Left lobe of liver (tissue), 2 donors: ENCODE measurements at regions not wholly inside any gene's neighbourhood (a gene's known extent, or its start where the extent isn't known, plus 50 kb on each side); places are given as distances from the start of the nearest gene placed in this dataset.
A peak's percentile ranks its signal among the peaks of the same experiment; 100 is the strongest.

Experiments used
- ATAC-seq: fragments of 200-7000 bp; cut with Tn5 transposase; one replicate; pipeline ENCODE4 v1.9.1; 2020; ENCODE audit warnings: mild to moderate bottlenecking, moderate library complexity
- DNase-seq: peaks from one replicate; pipeline ENCODE4 v3.0.0-alpha.2; 2020; ENCODE audit warnings: low spot score
- donor health status: DM: no; HTN: no; CAD: no; lungs with moderate emphysema.
- donor health status: DM: no; HTN: yes; CAD: no.

DNA sequence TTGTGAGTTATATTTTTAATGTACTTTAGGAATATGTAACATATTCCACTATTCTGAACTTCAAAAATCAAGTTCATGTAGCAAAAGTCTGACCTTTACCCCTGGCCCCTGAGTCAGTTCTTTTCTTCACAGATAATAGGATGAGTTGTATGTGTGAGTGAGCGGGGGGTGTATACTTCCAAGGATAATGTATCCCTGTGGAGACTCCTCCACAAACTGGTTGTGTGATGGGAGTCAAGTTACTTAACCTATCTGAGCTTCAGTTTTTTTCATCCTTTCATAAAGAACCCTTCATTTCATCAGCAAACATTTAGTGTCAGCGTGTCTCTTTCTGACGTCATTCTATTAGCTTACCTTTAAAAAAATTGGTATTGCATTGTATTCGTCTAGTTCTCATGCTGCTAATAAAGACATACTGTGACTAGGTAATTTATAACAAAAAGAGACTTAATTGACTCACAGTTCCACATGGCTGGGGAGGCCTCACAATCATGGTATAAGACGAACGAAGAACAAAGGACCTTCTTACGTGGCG lies 288.1 kb upstream of the GPC6 start:
- no peak for DNase-seq
- ATAC-seq = no peak

GRCh38 chr13:92941167-92941566 lies 285.4 kb upstream of the GPC6 start:
- no peak for DNase-seq

GRCh38 chr13:92947770-92948434 lies 278.7 kb upstream of the GPC6 start:
- DNase-seq (no peak), ATAC-seq (no peak)

More at GRCh38 chr13:92941167-92941566, 285.4 kb upstream of the GPC6 start:
- no peak for ATAC-seq

- DNase-seq (no peak), ATAC-seq (no peak)
These were observed 275.8 kb upstream of the GPC6 start for GRCh38 chr13:92950771-92951170.

DNA sequence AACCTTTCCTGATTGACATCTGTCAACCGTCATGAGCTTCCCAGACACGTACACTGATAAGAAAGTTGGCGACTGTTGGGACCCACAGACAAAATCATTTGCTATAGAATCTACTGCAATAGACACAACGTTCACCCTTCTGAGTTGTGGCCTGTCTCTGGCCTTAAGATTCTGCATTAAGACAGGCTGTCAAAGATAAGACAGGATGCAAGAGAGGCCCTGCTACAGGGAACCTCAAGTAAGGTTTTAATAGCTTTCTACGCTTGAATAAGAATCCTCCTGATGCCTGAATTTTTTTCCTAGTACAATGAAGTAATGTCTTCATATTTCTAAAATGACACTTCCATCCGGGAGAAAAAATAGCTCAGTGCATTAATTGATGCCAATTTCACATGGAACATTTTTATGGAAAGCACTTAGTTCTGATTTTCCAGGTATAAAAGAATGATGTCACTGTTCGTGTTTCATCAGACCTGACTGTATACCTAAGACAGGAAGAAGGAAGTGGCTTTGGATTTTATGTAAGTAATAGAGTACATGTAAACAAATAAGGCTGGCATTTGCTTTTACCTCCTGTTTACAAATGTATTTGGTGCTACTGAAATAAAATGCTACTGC lies 275.2 kb upstream of the GPC6 start:
- ATAC-seq (no peak), DNase-seq (no peak)

- no peak for DNase-seq
- no peak for ATAC-seq
These were observed 274.4 kb upstream of the GPC6 start for GRCh38 chr13:92952161-92952560.

GRCh38 chr13:92954746-92955145 lies 271.9 kb upstream of the GPC6 start:
- ATAC-seq = no peak
- no peak for DNase-seq

DNA sequence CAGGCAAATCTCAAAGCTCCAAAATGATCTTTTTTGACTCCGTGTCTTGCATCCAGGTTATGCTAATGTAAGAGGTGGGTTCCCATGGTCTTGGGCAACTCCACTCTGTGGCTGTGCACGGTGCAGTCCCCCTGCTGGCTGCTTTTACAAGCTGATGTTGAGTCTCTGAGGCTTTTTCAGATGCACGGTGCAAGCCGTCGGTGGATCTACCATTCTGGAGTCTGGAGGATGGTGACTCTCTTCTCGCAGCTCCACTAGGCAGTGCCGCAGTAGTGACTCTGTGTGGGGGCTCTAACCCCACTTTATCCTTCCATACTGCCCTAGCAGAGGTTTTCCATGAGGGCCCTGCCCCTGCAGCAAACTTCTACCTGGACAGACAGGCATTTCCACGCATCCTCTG lies 266.8 kb upstream of the GPC6 start:
- ATAC-seq = no peak
- no peak for DNase-seq

DNA sequence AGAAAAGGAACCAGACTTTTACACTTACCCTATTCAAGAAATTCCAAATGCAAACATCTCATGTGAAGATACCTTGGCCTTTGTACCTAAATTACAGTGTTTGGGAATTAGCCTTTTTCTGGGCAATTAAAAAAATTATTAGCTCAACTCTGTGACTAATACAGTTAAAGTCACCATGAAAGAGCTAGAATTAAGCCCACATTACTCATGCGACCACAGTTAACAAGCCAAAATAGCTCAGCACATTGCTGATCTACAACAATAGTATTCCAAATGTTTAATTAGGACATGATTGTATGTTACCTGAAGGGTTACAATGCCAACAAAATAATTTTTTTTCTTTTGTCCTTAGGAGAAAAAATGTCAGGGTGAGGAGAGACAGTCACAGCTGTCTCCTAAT lies 263.6 kb upstream of the GPC6 start:
- DNase-seq (no peak), ATAC-seq (no peak)

DNA sequence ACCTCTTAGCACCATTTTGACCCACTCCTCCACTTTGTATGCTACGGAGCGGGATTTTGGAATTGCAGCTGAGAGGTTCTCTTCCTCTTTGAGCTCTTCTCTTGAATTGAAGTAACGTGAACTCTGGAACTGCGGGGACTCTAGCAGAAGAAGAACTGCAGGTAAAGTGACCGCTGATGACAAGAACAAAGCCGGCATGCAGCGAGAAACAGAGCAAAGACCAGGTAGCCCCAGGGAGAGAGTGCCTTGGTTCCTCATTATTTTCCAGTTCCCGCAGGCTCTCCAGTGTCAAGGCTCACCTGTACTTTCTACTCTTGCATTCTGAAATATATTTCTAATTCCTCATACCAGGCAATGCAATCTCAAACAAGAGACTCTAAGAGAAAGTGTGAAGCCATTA lies 260.3 kb upstream of the GPC6 start:
- ATAC-seq = no peak
- DNase-seq = no peak

- DNase-seq = no peak
- no peak for ATAC-seq
These were observed 259.7 kb upstream of the GPC6 start for GRCh38 chr13:92966900-92967299.

- DNase-seq (no peak), ATAC-seq (peak; percentile 88)
These were observed 258.7 kb upstream of the GPC6 start for GRCh38 chr13:92967923-92968322.

- no peak for ATAC-seq
- DNase-seq = no peak
These were observed 253.9 kb upstream of the GPC6 start for GRCh38 chr13:92972751-92973150.

DNA sequence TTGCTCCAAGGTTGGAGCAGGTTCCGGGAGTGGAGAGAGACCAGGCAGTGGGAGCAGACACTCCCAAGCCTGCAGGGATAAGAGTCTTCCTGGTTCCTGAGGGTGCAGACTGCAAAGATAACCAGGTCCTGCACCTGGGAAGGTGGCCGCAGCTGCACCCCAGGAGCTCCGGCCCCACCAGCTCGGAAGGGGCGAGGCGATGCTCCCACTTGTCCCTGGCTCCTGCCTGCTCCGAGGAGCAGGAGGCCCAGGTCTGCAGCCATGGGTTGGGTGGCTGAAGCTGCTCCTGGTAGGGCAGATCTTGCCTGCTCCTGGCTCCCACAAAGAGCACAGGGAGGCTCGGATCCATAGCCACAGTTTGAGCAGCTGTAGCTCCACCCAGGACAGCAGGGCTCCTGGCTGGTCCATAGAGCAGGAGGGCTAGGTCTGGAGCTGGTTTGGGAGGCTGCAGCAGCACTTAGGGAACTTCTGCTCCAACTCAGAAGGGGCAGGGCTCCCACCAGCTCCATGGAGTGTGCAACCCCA lies 251.6 kb upstream of the GPC6 start:
- no peak for DNase-seq
- no peak for ATAC-seq

- ATAC-seq = no peak
- DNase-seq = no peak
These were observed 249.9 kb upstream of the GPC6 start for GRCh38 chr13:92976657-92977056.

DNA sequence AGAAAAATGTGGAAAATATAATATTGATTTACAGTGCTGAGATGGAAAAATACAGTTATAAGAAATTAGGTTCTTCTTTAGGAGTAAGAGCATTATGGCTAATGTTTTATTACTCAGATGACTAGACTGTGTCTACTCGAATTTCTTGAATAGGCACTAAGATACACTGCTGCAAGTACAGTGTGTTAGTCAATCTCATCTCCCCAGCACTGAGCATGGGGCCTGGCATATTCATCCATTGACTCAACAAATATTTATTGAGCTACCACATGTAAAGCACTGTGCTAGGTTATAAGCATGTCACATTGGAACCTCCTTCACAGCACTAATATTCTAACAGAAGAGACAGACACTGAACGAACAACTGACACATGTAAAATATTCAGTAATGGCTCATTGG lies 242.5 kb upstream of the GPC6 start:
- DNase-seq (no peak), ATAC-seq (no peak)

- ATAC-seq (no peak), DNase-seq (no peak)
These were observed 237.3 kb upstream of the GPC6 start for GRCh38 chr13:92989301-92989700.

GRCh38 chr13:92991692-92992091 lies 234.9 kb upstream of the GPC6 start:
- ATAC-seq (no peak), DNase-seq (no peak)

GRCh38 chr13:92994056-92994455 lies 232.6 kb upstream of the GPC6 start:
- no peak for ATAC-seq
- DNase-seq = no peak

DNA sequence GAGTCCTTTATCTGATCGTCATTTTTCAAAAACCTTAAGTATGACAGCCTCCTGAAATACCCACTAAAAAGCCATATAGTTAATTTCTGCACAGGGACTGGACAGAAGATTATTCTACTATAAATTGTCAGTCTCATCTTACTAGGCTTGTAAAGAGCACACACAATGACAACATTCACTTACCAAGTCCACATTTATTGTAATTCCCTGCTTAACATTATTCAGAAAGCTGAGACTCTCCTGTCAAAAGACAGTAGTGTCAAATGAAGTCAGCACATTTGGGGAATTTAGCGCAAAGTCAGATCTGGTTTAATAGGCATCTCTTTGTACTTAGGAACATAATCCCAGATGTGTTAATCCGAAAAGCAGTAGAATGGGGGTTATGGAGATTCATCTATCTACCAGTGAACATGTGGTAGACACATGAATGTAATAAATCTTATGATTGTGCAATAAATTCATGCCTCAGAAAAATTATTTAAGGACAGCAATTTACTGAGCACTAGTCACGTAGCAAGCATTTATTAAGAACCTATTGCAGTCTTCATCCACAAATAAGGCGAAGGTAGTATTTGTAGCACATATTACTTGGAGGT lies 224.6 kb upstream of the GPC6 start:
- ATAC-seq (no peak), DNase-seq (no peak)

GRCh38 chr13:93003531-93003930 lies 223.1 kb upstream of the GPC6 start:
- DNase-seq (no peak), ATAC-seq (no peak)

DNA sequence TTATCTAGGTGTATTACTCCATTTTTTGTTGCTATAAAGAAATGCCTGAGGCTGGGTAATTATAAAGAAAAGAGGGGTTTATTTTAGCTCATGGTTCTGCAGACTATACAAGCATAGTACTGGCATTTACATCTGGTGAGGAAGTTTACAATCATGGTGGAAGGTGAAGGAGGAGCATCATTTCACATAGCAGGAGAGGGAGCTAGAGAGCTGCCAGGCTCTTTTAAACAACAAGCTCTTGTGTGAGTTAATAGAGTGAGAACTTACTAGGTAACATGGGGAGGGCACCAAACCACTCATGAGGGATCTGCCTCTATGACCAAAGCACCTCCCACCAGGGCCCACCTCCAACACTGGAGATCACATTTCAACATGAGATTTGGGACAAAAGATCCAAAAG lies 221.7 kb upstream of the GPC6 start:
- peak; percentile 39 for ATAC-seq

More for the DNA sequence above, 221.7 kb upstream of the GPC6 start:
- no peak for DNase-seq
